HG02973 (cell line): ENCODE measurements at regions not wholly inside any gene's neighbourhood (a gene's known extent, or its start where the extent isn't known, plus 50 kb on each side); places are given as distances from the start of the nearest gene placed in this dataset.

ENCODE experiments used
- ATAC-seq: cut with Tn5 transposase; IDR thresholded peaks from one replicate; pipeline ENCODE4 v1.9.1; 2021; ENCODE audit warnings: moderate library complexity; ENCODE audit not compliant: unreplicated experiment

DNA sequence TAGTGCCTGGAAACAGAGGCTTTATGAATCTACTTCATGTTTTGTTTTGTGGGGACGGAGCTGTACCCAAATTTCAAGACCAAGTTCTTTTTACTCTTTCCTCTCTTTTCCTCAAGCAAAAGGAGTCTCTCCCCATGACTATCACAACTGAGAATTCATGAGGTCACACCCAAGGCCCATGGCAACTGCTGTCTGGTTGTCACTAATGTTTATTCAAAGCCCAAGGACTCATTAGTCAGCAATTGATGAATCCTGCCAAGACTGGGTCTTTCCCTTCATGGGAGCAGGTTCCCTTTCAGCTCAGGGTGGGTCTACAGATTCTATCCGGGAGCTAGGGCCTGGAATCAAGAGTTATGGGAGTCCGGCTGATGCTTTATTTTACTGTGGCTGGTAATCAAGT, 441.5 kb upstream of the PCDH20 start:
- no peak for ATAC-seq

DNA sequence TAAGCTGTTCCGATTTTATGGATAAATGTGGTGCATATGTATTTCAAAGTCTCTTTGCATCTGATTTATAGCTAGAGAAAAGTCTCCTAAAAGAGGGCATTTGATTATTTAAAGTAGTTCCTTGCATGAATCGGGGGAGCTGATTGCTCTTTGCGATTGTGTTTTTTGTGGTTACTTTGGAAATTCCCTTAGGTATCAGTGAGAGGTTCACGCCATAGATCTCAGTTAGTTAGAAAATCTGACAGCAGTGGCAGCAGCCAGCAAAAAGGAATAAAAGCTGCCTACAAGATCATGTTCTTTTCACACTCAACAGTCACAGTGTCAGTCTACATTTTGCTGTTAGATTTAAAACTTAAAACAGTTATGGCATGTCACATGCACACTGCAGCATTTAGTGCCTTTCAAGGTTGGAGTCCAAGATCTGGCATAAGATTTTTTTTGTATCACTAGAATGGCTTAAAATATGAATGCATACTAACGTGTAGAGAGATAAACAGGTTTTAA, 436.5 kb upstream of the PCDH20 start:
- ATAC-seq: no peak

- ATAC-seq: no peak
Measured at GRCh38 chr13:61850794-61851193, 435.1 kb upstream of the PCDH20 start.

DNA sequence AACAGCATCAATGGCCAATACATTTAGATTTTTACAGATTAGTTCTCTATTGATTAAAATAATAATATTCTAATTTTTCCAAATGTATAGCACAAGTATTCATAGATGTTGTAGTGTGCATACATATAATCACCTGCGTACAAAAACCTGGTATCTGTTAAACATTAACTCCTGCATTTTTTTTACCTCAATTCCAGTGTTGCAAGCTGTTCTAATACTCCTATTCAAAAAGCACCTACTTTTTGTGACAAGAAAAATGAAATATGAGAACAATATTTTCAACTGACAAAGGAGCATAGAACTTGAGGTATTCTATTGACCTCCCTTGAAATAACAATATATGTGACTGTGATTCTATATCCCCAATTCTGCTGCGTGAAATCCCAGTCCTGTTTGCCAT, 422.9 kb upstream of the PCDH20 start:
- ATAC-seq: no peak

DNA sequence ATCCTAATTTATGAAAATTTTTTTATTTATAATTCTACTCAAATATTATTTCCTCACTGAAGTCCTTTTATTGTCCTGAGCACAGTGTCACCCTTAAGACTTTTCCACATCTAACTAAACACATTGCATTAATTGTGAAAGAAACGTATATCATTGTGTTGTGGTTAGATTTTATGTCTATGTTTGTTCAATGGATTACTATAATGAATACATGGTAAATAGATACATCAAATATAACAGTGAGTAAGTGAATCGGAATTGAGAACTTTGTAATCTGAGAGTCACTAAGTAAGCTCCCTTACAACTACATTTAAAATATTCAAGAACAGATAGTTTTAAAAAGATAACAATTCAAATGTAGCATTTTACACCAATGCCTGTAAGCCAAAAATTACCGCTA, 417.6 kb upstream of the PCDH20 start:
- no peak for ATAC-seq

GRCh38 chr13:61831026-61831425, 415.4 kb upstream of the PCDH20 start:
- no peak for ATAC-seq

GRCh38 chr13:61830475-61830874, 414.8 kb upstream of the PCDH20 start:
- ATAC-seq: no peak

GRCh38 chr13:61824168-61824567, 408.5 kb upstream of the PCDH20 start:
- ATAC-seq: no peak

DNA sequence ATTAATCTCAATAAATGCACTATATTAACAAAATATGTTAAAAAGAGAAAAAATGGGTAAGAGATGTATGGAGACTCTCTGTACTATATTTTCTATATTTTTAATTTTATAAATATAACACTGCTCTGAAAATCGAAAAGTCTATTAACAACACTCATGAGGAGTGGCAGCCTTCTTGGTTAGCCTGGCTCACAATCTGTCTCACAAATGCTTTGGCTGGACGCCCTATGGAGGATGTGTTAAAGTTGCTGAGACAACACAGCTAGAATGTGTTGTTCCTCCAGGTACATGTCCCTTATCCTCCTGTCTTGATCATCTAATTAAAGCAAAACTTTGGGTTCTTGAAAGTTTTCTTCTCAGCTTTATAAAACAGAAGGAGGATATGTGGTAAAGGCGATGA, 396.6 kb upstream of the PCDH20 start:
- ATAC-seq: no peak

DNA sequence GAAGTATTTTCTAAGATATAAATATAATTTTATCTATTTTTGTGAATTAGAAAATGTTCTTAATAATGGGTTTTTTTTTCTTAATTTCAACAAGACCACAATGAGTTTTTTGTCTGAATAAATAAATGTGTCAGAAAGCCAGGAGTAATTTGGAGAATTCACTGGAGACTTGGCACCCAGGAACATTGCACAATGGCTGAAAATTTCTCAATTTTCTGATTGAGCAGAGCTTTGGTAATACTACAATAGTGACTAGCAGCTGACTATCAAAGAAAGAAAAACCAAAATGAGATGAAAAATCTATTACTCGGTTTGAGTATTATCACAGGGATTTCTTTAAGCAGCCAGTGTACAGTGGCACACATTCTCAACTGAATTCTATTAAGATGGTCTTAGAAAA, 394.4 kb upstream of the PCDH20 start:
- ATAC-seq: no peak

DNA sequence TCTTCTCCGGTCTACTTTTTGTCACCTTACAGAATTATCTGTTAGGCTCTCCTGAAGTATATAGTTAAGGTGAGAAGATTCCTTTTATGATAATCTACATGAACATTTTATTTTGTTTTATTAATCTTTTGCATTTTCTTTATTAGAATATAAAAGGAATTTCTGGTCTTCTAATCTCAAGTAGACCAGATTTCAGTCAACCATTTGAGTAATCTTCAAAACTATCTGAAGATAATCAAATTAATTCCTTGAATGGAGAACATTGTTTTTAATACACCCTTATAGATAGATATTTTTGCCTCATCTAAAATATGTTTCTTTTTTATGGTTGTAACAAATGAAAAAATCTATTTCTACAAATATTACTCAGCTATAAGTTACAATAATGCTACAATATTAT, 381.7 kb upstream of the PCDH20 start:
- ATAC-seq: no peak

DNA sequence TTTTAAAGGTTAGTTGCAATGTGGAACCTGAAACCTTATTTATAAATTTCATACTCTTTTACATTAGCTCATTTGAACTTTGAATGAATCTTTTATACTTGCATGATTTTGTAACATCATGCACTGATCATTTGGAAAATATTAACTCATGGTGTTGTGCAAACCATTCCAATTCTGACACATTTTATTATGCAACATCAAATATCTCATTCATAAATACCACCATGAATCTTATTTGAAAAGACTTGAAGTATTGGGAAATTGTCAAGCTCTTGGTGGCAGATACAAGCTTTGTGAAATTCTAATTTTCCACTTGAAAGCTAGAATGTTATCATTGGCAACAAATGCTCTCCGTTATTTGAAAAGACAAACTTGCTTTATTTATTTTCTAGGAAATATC, 379.9 kb upstream of the PCDH20 start:
- no peak for ATAC-seq

DNA sequence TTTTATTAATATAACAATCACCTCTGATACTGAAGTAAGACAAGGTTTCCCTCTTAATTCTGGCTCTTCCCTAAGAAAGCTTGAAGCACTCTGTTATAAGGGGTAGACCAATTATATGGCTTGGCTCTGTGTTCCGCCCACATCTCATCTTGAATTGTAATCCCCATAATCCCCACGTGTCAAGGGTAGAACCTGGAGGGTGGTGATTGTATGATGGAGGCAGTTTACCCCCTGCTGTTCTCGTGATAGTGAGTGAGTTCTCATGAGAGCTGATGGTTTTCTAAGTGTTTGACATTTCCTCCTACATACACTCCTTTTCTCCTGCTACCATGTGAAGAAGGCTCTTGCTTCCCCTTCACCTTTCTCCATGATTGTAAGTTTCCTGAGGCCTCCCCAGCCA, 363.8 kb upstream of the PCDH20 start:
- ATAC-seq: no peak

GRCh38 chr13:61778531-61778930, 362.9 kb upstream of the PCDH20 start:
- no peak for ATAC-seq

- no peak for ATAC-seq
Measured at GRCh38 chr13:61777899-61778298, 362.2 kb upstream of the PCDH20 start.

DNA sequence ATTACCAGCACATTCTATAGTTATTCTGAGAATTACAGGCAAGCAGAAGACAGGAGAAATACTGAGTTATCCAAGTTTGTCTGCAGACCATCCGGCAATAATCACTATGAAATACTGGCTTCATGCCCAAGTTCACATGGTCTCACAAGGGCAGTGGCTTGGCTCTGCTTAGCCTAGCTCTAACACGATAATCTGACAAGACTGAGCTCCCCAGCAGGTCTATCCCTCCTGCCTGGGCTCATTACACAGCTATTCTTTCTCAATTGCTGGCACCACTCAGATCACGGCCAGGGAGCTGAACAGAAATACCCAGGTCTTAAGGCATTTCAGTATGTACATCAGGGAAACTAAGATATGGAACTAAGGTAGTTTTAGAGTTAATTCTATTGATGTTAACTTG, 361.6 kb upstream of the PCDH20 start:
- no peak for ATAC-seq

DNA sequence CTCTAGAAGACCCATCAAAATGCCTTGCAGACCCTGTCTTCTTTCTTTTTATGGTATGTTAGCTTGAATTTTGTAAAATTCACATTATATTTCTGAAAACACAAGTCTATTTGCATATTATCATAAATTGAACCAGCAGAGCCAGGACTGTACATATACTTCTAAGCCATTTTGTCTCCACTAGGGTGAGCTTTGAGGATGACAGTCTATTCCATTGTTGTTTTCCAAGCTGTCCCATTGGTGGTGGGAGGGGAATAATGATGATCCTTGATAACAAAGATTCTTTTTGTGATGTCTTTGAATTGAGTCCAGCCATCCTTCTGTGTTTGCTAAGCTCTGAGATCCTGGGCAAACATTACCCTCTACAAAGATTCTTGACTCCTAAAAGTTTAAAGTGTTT, 359.3 kb upstream of the PCDH20 start:
- ATAC-seq: no peak

- ATAC-seq: no peak
Measured at GRCh38 chr13:61770681-61771080, 355.0 kb upstream of the PCDH20 start.

DNA sequence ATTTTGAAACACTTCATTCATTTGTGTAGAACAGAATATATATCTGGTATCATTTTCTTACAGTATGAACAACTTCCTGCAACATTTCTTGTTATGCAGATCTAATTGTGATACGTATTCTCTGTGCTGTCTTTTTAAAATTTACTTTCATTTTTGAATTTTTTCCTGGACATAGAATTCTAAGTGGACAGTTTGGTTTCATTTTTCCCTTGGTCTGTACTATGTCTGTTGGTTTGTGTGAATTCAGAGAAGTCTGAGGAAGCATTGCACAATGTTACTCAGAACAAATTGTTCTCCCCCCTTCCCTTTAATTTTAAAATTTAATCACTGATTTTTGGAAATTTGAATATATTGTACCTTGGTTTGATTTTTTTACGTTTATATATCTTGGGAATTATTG, 352.5 kb upstream of the PCDH20 start:
- ATAC-seq: no peak

DNA sequence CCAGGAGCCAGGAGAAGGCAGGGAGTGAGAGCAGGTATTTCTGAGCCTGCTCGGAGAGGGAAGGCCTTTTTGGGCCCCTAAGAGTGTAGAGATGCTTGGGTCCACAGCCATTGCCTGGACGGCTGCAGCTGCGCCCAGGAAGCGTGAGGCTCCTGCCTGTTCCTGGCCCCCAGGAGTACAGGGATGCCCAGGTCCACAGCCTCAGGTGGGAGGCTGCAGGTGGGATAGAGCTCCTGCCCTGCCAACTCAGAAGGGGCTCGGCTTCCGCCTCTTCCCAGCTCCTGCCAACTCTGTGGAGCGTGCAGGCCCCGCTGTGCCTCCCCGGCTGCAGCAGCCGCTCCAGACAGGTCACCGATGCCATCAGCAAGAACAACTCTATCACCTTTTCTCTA, 351.0 kb upstream of the PCDH20 start:
- no peak for ATAC-seq

GRCh38 chr13:61765940-61766666, 350.5 kb upstream of the PCDH20 start:
- no peak for ATAC-seq

GRCh38 chr13:61765181-61765742, 349.6 kb upstream of the PCDH20 start:
- no peak for ATAC-seq

DNA sequence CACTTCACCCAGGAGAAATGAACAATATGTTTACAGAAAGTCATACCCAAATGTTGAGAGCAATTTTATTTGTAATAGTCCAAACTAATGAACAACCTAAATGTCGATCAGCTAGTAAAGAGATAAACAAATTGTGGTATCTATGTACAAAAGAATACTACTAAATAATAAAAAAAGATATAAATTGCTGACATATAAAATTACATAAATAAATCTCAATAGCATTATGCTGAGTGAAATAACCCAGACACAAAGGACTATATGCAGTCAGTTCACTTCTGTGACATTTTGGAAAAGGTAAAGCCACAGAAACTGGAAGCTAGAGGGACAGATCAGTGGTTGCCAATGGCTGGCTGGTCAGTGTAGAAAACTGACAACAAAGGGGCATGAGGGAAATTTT, 346.0 kb upstream of the PCDH20 start:
- no peak for ATAC-seq
